ENCODE measurements at regions not wholly inside any gene's neighbourhood (a gene's known extent, or its start where the extent isn't known, plus 50 kb on each side); places are given as distances from the start of the nearest gene placed in this dataset.

DNA sequence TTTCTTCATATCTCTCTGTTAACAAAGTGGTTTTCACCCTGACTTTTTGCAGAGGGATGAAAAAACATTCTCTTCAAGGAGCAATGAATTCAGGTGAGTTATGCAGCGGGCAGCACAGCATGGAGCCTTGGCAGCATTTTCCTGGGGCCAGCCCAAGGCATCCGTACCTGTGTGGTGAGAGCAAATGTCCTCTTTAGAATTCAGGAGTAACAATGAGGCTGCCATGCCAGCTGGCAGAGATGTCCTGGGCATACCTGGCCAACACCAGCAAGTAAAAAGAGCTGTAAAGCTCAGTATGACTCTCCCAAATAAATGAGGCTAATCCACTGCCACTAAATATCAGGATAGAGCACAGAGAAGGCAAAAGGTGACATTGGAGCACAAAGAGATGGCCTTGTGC, 277.6 kb upstream of the TRPC7 start:
- TF ChIP-seq, protein P1, sequence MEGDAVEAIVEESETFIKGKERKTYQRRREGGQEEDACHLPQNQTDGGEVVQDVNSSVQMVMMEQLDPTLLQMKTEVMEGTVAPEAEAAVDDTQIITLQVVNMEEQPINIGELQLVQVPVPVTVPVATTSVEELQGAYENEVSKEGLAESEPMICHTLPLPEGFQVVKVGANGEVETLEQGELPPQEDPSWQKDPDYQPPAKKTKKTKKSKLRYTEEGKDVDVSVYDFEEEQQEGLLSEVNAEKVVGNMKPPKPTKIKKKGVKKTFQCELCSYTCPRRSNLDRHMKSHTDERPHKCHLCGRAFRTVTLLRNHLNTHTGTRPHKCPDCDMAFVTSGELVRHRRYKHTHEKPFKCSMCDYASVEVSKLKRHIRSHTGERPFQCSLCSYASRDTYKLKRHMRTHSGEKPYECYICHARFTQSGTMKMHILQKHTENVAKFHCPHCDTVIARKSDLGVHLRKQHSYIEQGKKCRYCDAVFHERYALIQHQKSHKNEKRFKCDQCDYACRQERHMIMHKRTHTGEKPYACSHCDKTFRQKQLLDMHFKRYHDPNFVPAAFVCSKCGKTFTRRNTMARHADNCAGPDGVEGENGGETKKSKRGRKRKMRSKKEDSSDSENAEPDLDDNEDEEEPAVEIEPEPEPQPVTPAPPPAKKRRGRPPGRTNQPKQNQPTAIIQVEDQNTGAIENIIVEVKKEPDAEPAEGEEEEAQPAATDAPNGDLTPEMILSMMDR (IDR thresholded peaks at IDR 0.05; ENCODE audit: low read depth, low read length, poor library complexity, severe bottlenecking): no peak
- no peak for TF ChIP-seq EZH2phosphoT487 (IDR thresholded peaks at IDR 0.05; ENCODE audit: borderline replicate concordance, low read length)

Data from DOHH2 (cell line).